ENCODE measurements at regions not wholly inside any gene's neighbourhood (a gene's known extent, or its start where the extent isn't known, plus 50 kb on each side); places are given as distances from the start of the nearest gene placed in this dataset.

DNA sequence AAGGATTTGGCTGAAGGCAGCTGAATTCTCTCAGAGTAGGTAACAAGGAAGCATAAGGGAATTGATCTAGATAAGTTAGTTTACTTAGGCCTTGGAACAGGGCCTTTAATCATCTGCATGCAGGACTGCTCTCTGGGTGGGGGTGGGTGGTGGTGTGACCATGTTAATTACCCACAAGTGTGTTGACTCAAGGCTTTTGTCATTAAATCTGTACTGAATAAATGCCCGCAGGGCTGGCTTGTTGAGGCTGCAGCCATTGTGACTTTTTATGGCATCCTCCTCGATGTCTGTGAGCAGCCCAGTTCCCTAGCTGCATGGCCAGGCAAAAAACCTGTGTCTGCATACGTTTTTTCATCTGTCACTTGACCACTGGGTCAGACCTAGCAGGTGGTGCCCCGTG lies 63.5 kb upstream of the ASCC3 start:
- Mint-ChIP-seq H3K27me3 (ENCODE audit: unreplicated experiment) (peaks cover 1% of the 10 kb centered on the region), H3K36me3 (ENCODE audit: unreplicated experiment) (peaks cover 4% of the 10 kb centered on the region), H3K9me3 (ENCODE audit: unreplicated experiment) (peaks cover 3% of the 10 kb centered on the region), H3K4me3 (ENCODE audit: unreplicated experiment) (no peak overlapping the region), H3K4me1 (ENCODE audit: low read depth, unreplicated experiment) (no peaks in the 10 kb centered on the region), H3K27ac (ENCODE audit: unreplicated experiment) (no peak overlapping the region)
- no peak for DNase-seq
- TF ChIP-seq CTCF (IDR thresholded peaks at IDR 0.05; ENCODE audit: partially characterized antibody, unreplicated experiment): no peak

DNA sequence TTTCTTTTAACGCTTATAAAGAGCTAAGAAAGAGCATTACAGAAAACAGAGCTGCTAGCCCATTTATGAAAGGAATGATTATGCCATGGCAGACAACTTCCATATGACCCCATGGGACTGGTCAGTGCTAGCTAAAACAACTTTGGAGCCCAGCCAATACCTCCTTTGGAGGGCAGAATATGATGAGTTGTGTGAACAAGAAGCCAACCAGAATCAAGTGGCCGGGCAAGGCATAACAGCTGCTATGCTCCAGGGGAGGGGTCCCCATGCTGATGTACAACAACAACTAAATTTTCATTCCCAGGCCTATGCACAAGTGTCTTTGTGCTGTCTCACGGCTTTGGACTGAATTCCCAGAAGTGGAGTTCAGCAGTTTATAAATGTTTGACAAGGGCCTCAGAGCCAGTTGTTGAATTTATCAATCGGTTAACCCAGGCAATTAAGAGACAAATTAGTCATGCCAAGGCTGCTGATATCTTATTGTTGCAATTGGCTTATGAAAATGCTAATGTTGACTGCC lies 65.0 kb upstream of the ASCC3 start:
- Mint-ChIP-seq H3K27me3 (ENCODE audit: unreplicated experiment) (no peaks in the 10 kb centered on the region), H3K27ac (ENCODE audit: unreplicated experiment) (no peak overlapping the region), H3K4me3 (ENCODE audit: unreplicated experiment) (no peak overlapping the region), H3K9me3 (ENCODE audit: unreplicated experiment) (peaks cover 2% of the 10 kb centered on the region), H3K4me1 (ENCODE audit: low read depth, unreplicated experiment) (no peaks in the 10 kb centered on the region), H3K36me3 (ENCODE audit: unreplicated experiment) (peaks cover 4% of the 10 kb centered on the region)
- DNase-seq: no peak
- no peak for TF ChIP-seq CTCF (IDR thresholded peaks at IDR 0.05; ENCODE audit: partially characterized antibody, unreplicated experiment)

DNA sequence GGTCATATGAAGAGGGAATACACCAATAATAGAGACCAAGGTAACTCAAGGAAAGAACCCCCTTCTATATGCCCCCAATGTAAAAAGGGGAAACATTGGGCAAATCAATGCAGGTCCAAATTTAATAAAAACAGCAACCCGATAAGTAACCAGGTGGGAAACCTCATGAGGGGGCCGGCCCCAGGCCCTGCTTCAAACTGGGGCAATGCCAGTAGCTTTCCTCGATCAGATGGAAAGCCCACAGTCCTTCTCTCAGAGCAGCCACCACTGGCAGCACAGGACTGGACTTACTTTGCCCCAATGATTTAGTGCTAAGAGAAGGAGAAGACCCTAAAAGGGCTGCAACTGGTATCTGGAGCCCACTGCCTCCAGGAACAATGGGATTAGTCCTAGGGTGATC lies 65.6 kb upstream of the ASCC3 start:
- H3K27me3 Mint-ChIP-seq (ENCODE audit: unreplicated experiment): no peaks in the 10 kb centered on the region
- no peak for TF ChIP-seq CTCF (IDR thresholded peaks at IDR 0.05; ENCODE audit: partially characterized antibody, unreplicated experiment)
- no peak overlapping the region for H3K27ac Mint-ChIP-seq (ENCODE audit: unreplicated experiment)
- peaks cover 4% of the 10 kb centered on the region for H3K36me3 Mint-ChIP-seq (ENCODE audit: unreplicated experiment)
- H3K4me1 Mint-ChIP-seq (ENCODE audit: low read depth, unreplicated experiment): no peaks in the 10 kb centered on the region
- no peaks in the 10 kb centered on the region for H3K9me3 Mint-ChIP-seq (ENCODE audit: unreplicated experiment)
- no peak for DNase-seq
- H3K4me3 Mint-ChIP-seq (ENCODE audit: unreplicated experiment): no peak overlapping the region

DNA sequence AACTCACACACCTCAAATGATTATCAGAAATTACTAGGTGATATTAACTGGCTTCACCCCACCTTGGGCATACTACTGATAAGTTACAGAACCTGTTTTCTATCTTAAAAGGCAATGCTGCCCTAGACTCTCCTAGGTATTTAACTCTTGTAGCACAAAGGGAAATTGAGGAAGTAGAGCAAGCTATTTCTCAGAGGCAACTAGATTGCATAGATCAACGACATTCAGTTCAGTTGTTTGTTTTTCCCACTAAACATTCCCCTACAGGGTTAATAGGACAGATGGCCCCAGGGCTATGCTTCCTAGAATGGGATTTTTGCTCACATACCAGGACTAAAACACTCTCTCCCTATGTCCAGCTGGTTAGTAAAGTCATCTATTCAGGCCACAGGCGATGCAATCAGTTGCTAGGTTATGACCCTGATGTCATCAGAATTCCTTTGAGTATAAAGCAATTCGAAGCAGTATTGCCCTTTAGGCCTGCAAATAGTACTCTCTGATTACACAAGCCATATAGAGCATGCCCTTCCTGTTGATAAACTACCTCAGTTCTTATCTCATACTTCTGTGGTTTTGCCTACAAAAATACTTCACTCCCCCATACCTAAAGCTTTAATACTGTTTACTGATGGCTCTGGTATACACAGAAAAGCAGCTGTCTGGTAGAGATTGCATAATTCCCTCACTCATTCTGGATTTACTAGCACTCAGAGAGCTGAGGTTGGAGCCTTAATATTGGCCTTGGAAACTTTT lies 67.4 kb upstream of the ASCC3 start:
- Mint-ChIP-seq H3K9me3 (ENCODE audit: unreplicated experiment) (no peaks in the 10 kb centered on the region), H3K27ac (ENCODE audit: unreplicated experiment) (no peak overlapping the region), H3K36me3 (ENCODE audit: unreplicated experiment) (peaks cover 4% of the 10 kb centered on the region), H3K4me3 (ENCODE audit: unreplicated experiment) (no peak overlapping the region), H3K4me1 (ENCODE audit: low read depth, unreplicated experiment) (no peaks in the 10 kb centered on the region), H3K27me3 (ENCODE audit: unreplicated experiment) (no peaks in the 10 kb centered on the region)
- DNase-seq: no peak
- no peak for TF ChIP-seq CTCF (IDR thresholded peaks at IDR 0.05; ENCODE audit: partially characterized antibody, unreplicated experiment)

GRCh38 chr6:100952006-100952405 lies 70.9 kb upstream of the ASCC3 start:
- Mint-ChIP-seq H3K27ac (ENCODE audit: unreplicated experiment) (no peak overlapping the region), H3K36me3 (ENCODE audit: unreplicated experiment) (peaks cover 4% of the 10 kb centered on the region), H3K9me3 (ENCODE audit: unreplicated experiment) (no peaks in the 10 kb centered on the region), H3K27me3 (ENCODE audit: unreplicated experiment) (no peaks in the 10 kb centered on the region), H3K4me3 (ENCODE audit: unreplicated experiment) (no peak overlapping the region), H3K4me1 (ENCODE audit: low read depth, unreplicated experiment) (no peaks in the 10 kb centered on the region)
- no peak for TF ChIP-seq CTCF (IDR thresholded peaks at IDR 0.05; ENCODE audit: partially characterized antibody, unreplicated experiment)
- DNase-seq: no peak
